ENCODE measurements at regions not wholly inside any gene's neighbourhood (a gene's known extent, or its start where the extent isn't known, plus 50 kb on each side); places are given as distances from the start of the nearest gene placed in this dataset.

DNA sequence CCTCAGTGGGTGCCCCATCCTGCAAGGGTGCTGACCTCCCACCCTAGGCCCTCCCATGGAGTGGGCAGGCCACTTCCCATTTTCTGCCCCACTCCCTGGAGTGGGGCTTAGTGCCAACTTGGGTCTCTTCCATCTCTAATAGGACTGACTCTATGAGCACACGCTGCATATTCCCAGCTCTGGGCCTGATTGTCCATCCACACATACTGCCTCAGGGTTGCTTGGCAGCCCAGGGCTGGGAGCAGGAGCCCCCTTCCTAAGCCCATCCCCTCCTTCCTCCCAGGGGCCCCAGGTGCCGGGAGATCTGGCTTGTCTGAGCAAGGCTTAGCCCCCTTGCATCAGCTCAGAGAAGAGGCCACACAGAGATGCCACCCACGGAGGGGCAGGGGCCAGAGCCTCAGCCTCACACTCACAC lies 55.1 kb downstream of the PJA1 start:
- DNase-seq (ENCODE audit: low spot score) = no peak

DNA sequence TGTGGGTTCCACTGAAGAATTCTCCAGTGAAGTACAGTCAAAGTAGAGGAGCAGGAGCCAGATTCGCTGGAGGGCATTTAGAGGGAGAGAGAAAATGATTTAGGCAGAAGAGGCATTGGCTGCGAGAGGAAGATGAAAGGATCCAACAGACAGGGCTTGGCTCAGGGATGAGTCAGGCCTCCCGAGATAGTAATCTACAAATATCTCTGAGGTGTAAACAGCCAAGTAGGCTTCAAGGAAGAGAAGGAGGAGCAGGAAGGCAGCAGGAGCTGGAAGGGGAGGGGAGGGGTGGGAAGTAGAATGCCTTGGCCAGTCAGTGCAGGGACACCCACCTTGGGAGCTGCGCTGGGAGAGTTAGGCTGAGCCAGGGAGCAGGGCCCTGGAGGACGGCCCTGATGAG lies 55.5 kb downstream of the PJA1 start:
- no peak for DNase-seq (ENCODE audit: low spot score)

DNA sequence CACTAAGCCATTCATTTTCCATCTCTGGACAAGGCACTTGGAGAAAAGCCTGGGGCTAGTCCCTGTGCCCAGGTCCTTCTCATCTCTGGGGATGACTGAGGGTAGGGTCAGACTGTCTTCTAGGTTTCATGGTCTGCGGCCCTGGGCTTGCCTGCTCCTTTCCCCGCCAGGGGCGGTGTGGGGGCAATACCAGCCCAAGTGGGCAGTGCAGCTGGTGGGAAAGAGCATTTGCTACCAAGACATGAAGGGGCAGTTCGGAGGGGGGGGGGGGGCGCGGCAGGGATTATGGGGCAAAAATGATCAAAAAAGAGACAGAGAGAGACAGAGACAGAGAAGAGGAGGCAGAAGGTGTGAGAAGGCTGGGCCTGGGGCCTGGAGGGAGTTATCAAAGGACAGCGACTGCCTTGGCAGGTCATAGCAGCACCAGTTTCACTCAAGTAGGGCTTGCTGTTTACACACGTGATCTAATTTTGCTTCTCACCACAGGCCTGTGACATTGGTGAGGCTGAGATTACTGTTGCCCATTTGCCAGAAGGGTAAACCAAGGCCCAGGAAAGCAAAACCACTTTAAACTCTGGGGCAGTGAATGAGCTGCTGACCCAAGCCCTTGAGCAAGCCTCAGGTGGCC lies 56.1 kb downstream of the PJA1 start:
- no peak for DNase-seq (ENCODE audit: low spot score)

DNA sequence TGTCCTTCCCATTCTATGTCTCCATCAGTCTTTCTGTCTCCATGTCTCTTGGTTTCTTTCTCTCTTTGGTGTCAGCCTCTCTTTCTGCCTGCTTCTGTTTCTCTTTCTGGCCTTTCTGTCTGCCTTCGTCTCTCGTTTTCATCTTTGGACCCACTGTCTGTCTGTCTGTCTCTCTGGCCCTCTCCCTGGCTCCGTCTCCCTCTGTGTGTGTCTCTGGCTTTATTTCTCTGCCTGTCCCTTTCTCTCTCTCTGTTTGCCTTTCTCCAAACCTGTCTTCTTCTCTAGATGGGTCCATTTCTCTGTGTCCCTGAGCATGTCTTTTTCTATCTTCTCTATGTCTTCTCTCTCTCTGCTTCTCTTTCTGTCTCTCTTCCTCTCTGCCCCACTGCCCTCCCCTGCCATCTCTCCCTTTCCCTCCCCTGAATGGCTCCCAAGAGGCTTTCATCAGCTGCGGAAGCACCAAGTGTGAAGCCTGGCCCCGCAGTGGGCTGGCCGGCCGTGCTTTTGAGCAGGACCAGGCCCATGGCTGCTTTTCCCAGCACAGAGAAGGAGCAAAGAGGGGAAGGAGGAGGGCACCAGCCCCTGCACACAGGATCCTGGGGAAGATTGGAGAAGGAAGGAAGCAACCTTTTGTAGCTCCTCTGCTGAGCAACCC lies 57.4 kb downstream of the PJA1 start:
- DNase-seq (ENCODE audit: low spot score) = no peak

DNA sequence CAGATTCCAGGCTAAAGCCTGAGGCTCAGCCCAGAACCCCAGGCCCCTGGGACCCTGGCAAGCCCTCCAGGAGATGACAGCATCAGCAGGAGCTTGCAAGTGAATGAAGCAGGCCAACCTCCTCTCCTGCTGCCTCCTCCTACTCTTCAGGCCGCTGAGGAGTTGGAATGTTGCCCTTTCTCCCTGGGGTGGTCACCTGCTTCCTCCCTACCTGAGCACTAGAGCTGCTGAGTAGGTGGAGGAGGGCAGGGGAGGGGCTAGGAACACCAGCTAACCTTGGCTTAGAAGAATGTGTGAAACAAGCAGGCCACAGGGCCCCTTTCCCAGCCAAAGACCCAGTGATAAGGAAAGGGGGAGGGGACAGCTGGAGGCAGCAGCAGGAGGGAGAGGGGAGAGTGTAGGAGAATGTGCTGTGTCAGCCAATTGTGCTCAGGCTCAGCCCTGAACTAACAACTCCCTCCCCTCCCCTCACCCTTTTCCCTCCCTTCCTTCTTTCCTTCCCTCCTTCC lies 58.0 kb downstream of the PJA1 start:
- DNase-seq (ENCODE audit: low spot score) = no peak

DNA sequence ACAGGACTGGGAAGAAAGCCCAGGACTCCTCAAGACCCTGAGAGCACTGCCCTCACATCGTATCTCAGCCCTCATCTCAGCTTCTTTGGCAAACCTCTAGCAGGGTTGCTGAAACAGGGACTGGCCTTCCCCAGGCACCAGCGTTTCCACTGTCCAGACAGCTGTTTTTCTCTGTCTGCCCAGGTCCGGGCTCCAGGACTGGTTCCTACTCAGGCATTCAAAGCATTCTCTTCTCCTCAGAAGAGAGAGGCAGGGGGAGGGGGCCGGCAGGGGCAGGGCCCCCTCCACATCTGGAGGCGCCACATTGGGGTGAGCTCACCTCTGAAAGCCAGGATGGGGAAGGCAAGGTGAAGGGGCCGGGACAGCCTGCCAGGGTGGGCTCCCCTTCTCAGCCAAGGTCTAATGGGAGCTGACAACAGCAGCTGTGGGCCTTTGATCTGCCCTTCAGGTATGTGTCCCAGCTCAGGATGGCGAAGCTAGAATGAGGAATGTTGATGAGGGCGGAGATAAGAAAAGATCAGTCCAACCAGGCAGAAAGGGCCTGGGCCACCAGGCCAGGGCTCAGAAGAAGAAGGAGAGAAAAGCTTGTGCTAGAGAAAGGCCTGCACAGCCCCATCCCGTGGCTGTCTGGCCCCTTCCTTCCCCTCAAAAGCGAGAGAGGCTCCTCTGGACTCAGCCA lies 60.4 kb downstream of the PJA1 start:
- no peak for DNase-seq (ENCODE audit: low spot score)

DNA sequence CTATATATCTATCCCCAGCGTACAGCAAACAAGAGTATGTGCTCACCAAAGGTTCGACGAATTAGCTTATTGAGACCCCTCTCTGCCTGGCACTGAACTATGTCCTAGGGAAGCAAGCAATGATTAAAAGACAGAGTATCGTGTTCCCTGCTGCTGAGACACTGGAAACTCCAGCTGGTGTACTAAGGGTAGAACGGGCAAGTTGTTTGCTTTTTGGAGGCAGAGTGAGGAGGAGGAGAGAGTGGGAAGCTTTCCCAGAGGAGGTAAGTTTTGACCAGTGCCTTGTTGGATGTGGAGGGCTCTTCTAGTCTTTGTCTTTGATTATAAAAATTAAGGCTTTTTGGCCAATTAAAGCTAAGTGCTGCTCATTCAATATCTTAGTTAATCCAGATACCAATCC lies 61.7 kb downstream of the PJA1 start:
- DNase-seq (ENCODE audit: low spot score) = no peak

DNA sequence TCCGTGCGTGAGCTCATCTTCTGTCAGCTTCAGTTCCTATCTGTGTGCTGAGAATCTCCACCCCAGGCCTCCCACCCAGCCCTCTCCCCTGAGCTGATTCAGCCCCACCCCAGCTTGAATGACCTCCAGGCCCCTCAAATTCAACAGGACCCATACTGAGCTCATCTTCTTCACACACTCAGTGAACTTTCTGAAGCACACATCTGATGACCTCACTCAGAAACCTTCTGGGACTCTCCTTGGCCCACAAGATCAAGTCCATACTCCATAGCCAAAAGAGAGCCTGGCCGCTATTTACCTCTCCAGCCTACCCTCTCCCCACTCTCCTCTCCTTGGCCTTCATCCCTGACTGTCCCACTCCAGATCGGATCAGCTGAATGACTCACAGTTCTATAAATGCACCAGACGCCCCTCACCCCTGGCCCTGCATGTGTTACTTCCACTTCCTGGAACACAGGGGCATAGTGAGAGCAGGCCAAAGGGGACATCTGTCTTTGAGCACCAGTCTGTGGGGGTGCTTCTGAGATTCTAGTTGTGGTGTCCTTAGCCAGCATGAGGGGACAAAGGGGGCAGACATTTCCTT lies 62.5 kb downstream of the PJA1 start:
- no peak for DNase-seq (ENCODE audit: low spot score)

DNA sequence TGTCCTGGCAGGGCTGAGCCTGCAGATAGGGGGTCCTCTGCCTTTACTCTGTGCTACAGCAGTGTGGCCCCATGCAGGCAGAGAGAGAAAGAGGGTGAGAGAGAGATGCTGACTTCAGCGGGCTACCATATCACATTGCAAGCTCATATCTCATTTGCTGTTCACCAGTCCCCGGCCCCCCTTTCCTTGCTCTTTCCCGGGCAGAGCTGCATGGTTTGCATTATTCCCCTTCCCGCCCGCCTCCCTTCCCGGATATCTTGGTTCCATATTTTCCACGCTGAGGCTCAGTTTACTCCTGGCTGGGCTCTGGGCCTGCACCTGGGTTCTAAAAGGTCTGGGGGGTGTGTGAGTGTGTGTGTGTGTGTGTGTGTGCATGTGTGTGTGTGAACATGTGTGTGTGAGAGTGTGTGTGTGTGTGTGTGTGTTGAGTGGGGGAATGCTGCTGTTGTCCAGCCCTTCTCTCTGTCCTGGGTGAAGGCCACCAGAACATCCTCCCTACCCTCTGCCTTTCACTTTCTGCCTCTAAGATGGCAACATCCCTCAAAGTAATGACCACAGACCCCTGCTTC lies 63.5 kb downstream of the PJA1 start:
- no peak for DNase-seq (ENCODE audit: low spot score)

DNA sequence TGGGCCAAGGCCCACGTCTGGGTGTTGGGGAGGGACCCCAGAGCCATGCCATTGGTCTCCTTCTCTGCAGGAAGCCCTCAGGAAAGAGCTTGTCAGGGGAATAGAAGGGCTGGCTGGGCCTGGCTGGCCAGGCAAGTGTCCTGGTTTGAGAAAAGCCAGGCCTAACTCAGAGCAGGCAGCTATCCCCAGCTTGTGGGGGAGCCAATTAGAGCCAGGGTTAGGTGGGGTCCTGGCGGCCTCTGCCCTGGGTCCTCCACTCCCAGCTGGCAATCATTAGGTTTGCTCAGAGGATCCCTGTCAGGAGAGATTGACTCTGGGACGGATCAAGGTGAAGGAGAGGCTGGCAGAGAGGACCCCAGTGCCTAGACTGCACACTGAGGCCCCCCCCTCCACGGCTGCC lies 64.8 kb downstream of the PJA1 start:
- no peak for DNase-seq (ENCODE audit: low spot score)

DNA sequence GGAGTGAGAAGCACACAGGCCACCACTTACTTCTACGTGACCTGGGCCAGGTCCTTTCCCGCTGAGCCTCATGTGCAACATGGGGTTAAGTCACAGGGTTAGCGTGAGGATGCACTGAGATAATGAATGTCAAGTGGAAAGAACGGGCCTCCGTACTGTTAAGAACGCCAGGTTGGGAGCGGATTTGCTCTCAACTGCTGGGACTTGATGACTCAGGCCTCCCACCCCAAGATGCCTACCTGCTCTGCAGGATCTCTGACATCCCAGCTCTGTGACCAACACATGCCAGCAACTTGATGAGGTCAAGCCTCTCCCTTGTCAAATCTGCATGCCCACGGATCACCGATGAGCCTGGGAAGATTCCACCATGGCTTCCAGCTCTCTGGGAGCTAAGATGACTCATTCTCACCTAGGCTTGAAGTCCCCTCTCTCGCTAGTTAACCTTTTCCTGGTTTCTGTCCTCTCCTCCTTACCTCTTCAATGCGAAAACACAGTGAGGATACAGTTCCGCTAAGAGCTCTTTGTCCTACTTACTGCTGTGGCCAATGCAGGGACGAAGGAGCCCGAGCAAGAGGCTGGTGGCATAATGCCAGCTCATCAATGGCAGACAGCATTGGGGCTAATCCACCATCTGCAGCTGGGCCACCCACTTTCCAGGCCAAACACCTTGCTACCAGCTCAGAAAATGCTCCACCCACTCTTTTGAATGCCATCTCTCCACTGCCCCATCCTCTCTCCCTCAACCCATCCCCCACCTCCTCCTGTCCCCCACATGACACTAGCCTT lies 67.6 kb downstream of the PJA1 start:
- DNase-seq (ENCODE audit: low spot score) = no peak

DNA sequence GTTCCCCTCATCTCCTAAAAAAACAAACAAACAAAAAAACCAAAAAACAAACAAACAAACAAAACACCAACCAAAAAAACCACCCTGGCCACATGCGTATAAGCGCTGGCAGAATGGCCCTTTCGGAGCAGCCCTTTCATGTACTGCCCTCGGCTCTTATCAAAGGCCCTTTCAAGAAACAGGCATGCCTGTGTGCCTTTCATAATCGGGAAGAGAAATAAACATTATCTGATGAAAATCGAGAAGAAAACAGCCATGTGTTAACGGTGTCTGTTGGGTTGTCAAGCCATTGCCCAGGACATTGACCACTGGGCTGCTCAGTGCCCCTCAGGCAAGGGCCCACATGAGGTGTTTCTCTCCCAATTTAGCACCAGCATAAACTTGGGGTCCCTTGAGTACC lies 68.3 kb downstream of the PJA1 start:
- DNase-seq (ENCODE audit: low spot score) = no peak

DNA sequence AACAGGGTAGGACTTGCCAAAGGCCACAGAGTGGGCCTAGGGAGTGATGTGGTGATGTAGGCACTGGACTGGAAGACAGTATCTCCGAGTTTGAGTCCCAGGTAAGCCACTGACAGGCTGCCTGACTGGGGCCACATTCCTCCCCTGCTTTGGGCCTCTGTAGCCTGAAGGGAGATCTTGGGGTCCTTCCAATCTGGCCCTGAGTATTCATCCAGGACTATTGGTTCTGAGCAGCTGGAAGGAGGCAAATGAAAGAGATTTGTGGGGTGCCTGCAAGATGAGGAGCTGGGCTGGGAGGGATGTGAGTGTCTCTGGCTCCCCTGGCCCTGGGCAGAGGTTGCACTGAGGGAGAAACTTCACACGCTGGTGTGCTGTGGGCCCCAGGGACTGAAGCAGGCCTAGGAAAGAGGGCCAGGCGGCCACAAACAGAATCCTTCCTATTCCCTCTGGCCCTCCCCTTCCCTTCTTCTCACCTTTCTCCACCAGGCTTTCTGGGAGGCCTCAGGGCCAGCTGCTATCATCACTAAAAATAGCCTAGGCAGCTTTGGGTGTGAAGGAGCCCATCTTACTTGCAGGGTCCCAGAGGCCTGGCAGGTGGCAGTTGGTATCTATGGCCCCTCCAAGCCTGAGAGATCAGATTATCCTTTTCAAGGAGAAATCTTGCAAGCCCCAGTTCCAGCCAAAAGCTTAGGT lies 70.1 kb downstream of the PJA1 start:
- no peak for DNase-seq (ENCODE audit: low spot score)

DNA sequence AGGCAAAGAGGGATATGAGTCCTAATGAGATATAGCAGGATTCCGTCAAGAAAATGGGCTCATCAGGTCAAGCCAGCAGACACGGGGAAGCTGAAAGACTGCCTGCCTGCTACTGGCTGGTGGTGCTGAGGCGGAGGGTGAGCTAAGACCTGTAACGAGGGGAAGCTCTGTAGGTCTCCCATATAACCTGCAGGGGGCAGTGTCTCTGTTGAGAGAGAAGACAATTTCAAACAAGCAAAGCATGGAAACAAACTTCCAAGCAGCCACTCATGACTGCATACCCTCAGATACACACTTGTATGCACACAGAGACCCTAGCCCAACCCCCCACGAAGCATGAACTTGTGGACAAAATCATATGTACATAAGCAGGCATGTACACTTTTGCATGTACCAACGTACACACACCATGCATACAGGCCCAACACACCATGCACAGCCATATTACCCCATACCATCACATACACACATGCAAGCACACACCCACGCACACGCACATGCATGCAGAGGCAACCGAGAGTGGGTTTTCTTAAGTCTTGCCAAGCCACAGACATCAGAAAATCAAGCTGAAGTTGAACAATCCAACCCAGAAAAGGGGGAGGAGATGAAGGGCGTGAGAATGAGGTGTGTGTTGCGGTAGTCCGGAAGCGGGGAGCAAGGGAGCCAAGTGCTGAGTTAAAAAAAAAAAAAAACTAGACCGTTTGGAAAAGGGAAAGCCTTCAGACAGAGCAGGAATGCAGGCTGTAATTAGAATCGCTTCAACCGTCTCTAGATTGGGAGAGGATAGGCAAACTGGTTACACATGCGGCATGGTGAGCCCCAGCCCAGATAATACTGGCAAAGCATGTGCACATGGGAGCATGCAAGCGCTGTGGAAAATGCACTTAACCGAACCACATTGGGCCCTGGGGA lies 71.0 kb downstream of the PJA1 start:
- peak; percentile 57 for DNase-seq (ENCODE audit: low spot score)

DNA sequence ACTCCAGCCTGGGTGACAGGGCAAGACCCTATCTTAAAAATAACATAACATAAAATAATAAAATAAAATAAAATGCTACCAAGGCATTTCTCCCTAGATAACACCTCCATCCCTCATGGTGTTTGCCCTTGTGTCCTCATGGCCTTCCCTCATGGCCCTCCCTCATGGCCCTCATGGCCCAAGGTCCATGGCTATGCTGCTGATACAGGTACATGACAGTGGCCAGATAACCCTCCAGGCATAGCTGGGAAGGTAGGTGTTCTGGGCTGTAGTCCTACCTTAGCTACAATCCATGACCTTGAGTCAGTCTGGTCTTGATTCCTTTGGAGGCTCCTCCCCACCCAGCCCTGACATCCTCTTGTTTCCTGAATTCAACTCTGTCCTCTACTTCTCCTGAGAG lies 75.2 kb downstream of the PJA1 start:
- DNase-seq (ENCODE audit: low spot score) = no peak

DNA sequence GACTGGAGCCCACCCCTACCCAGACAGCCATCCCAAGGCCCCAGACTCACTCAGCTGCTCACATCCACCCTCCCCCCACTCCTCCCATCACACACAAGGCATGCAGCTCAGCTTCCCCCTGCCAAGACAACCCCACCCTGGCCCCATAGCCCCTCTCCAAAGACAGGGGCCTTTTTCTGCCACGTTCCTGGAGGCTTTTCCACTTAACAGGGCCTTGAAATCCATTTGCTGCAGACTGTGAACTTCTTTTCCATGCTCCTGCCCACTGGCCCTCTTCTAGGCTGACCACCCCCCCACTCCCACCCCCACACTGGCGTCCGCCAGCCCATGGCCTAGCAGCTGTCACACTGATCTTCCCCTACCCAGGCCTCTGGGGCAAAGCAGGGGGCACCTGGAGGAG lies 76.0 kb downstream of the PJA1 start:
- no peak for DNase-seq (ENCODE audit: low spot score)

DNA sequence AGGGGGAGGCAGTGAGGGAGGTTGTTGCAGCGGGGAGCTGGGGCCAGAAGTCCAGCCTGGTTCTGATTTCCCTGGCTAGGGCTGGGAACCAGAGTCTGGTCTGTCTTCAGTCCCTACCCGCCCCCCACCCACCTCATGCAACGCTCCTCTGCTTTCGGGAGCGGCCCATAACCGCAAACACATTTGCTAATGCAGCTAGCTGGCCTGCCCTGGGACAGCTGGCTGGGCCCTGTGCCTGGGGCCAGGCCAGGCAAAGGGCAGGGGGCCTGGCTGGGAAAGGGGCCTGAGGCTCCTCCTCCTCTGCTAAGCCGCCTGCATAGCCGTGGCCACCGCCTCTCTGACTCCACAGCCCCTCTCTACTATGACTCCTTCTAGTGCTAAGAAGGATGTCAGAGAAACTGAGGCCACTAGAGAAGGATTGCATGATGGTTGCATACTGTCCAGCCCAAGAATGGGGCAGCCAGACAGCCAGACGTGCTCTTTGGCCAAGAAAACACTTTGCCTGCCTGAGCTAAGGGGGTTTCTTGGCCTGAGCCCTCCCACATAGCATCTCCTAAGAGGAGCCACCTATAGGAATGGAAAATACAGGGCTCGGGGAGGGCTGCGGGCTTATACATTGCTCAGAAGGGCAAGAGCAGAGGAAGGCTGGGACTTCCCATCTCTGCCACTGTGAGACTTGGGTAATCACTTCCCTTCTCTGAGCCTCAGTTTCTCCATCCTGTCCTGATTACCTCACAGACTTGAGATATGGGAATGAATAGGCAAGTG lies 76.9 kb downstream of the PJA1 start:
- no peak for DNase-seq (ENCODE audit: low spot score)

DNA sequence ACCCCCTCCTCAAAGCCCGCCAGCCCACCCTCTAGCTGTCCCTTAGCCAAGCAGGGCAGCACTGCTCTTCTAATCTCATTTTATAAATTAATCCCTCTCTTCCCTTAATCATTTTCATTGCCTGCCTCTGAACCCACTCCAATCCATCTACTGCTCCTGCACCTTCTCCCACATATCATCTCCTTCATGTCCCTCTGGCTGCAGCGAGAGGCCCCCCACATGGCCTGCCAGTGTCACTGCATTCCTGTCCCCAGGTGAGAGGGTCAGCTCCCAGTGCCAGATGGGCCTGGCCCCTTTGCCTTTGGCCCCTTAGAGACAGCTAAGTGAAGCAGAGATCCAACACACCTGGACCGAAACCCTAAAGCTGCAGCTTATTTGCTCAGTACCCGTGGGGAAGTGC lies 79.4 kb downstream of the PJA1 start:
- DNase-seq (ENCODE audit: low spot score) = no peak

DNA sequence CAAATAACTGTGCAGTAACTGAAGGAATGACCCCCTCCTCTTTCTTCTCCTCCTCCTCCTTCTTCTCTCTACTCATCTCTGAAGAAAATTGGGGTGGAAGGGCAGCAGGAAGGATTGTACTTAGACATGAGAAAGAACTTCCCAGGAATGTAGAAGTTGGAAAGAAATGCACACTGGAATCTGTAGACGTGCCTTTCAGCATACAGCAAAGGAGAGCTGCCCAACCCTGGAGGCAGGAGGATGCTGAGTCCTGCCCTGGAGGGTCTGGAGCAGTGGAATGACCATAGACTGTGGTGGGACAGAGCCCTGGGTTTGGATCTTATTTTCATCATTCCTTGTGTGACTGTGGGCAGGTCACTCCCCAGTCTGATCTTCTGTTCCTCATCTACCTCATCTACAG lies 80.1 kb downstream of the PJA1 start:
- DNase-seq (ENCODE audit: low spot score) = no peak

DNA sequence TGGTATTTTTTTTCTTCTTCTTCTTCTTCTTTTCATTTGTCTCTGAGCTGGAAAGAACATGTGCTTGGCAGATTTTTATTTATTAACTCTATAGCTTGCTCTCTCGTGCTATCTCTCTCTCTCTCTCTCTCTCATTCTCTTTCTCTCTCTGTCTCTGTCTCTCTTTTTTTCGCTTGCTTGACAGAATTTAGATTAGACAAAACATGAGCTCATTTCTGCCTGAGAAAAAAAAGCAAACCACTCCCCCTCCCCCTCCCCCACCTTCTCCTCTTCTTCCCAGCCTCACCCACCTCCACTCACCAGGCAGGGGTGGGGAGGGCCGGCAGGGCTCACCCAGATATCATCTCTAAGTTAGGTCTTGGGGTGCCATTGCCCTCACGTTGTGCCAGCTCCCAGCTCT lies 81.5 kb downstream of the PJA1 start:
- DNase-seq (ENCODE audit: low spot score) = no peak
